ENCODE measurements at regions not wholly inside any gene's neighbourhood (a gene's known extent, or its start where the extent isn't known, plus 50 kb on each side); places are given as distances from the start of the nearest gene placed in this dataset.

DNA sequence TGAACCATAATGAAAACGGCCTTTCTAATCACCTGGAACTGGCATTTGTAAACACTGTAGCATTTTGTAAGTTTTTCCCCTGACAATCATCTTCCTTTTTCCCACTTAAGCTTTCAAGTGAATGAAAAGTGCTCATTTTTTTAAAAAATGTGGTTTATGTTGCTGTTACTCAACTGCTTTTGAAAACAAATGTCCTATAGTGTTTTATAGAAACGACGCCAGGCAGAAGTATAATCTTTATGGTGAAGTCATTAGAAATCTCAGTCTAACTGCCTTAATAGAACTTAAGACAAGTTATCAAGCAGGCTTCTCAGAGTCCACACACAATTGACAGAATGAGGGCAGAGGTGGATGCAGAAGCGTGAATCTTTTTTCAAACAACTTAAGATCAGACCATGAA is 442.3 kb downstream of the KLF12 start:
- H3K9ac ChIP-seq (ENCODE audit: insufficient read length) = no peak overlapping the region
- H3K36me3 ChIP-seq (ENCODE audit: insufficient read depth, low read length) = no peaks in the 10 kb centered on the region
- TF ChIP-seq POLR2AphosphoS5 (IDR thresholded peaks at IDR 0.05; ENCODE audit: borderline replicate concordance, low read depth, low read length) (no peak), FOXP2 (optimal IDR thresholded peaks at IDR 0.05; ENCODE audit: control extremely low read depth, extremely low read length, insufficient read depth) (no peak), EZH2 (IDR thresholded peaks at IDR 0.05) (no peak)

GRCh38 chr13:73687929-73688328 is 446.3 kb downstream of the KLF12 start:
- no peaks in the 10 kb centered on the region for H3K36me3 ChIP-seq (ENCODE audit: insufficient read depth, low read length)
- TF ChIP-seq POLR2AphosphoS5 (IDR thresholded peaks at IDR 0.05; ENCODE audit: borderline replicate concordance, low read depth, low read length) (no peak), FOXP2 (optimal IDR thresholded peaks at IDR 0.05; ENCODE audit: control extremely low read depth, extremely low read length, insufficient read depth) (no peak), EZH2 (IDR thresholded peaks at IDR 0.05) (no peak)
- DNase-seq (ENCODE audit: low read depth, low spot score) = no peak
- no peak overlapping the region for H3K9ac ChIP-seq (ENCODE audit: insufficient read length)
- no peak overlapping the region for H3K4me3 ChIP-seq
- no peaks in the 10 kb centered on the region for H3K9me3 ChIP-seq (ENCODE audit: low read depth, low read length)
- H3K27ac ChIP-seq = no peak overlapping the region

More for the DNA sequence above, 442.3 kb downstream of the KLF12 start:
- no peak for DNase-seq (ENCODE audit: low read depth, low spot score)
- H3K4me3 ChIP-seq = no peak overlapping the region
- H3K9me3 ChIP-seq (ENCODE audit: low read depth, low read length) = no peaks in the 10 kb centered on the region
- no peak overlapping the region for H3K27ac ChIP-seq

DNA sequence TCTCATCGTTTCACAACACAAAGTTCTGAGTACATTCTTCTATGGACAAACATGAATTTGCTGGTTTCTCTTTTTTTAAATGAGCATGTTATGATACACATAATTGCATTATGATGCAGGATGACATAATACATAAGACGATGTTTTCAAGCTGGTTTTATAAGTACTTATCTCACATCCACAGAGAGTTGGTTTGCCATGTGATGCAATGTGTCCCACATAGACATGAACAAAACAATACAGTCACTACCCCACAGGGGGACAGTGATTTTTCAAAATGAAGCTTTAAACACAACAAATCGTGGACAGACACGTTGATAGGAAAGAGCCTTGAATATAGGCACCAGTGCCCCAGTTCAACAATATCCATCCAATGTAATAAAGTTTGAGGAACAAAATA is 447.1 kb downstream of the KLF12 start:
- TF ChIP-seq POLR2AphosphoS5 (IDR thresholded peaks at IDR 0.05; ENCODE audit: borderline replicate concordance, low read depth, low read length) (no peak), FOXP2 (optimal IDR thresholded peaks at IDR 0.05; ENCODE audit: control extremely low read depth, extremely low read length, insufficient read depth) (no peak), EZH2 (IDR thresholded peaks at IDR 0.05) (no peak)
- H3K4me3 ChIP-seq = no peak overlapping the region
- no peaks in the 10 kb centered on the region for H3K9me3 ChIP-seq (ENCODE audit: low read depth, low read length)
- no peak overlapping the region for H3K27ac ChIP-seq
- no peak overlapping the region for H3K9ac ChIP-seq (ENCODE audit: insufficient read length)
- DNase-seq (ENCODE audit: low read depth, low spot score) = no peak
- H3K36me3 ChIP-seq (ENCODE audit: insufficient read depth, low read length) = no peaks in the 10 kb centered on the region

- TF ChIP-seq FOXP2 (optimal IDR thresholded peaks at IDR 0.05; ENCODE audit: control extremely low read depth, extremely low read length, insufficient read depth) (no peak), EZH2 (IDR thresholded peaks at IDR 0.05) (no peak), POLR2AphosphoS5 (IDR thresholded peaks at IDR 0.05; ENCODE audit: borderline replicate concordance, low read depth, low read length) (no peak)
- no peaks in the 10 kb centered on the region for H3K36me3 ChIP-seq (ENCODE audit: insufficient read depth, low read length)
- H3K9me3 ChIP-seq (ENCODE audit: low read depth, low read length) = no peaks in the 10 kb centered on the region
- no peak overlapping the region for H3K9ac ChIP-seq (ENCODE audit: insufficient read length)
- no peak overlapping the region for H3K4me3 ChIP-seq
- DNase-seq (ENCODE audit: low read depth, low spot score) = no peak
- H3K27ac ChIP-seq = 0 out of 2 replicates have a peak overlapping the region, but pooled peaks have one; percentile 86
These were observed 449.5 kb downstream of the KLF12 start for GRCh38 chr13:73684750-73685149.

DNA sequence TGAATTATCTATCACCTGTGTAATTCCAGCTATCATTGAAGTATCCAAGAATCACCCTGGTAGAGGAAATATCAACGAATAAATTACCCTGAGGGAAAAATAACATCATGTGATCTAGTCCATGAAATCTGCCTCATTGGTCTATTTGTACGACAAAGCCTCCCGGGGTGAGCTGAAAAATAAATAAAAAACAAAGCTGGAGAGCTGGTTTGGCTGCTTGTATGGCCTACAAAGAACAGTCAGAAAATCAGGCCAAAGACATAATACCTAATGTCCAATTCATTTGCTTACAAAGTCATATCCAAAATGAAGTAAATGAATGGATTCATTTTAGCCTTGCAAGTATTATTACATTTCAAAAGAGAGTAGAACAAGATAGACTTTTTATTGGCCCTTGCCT is 449.9 kb downstream of the KLF12 start:
- TF ChIP-seq FOXP2 (optimal IDR thresholded peaks at IDR 0.05; ENCODE audit: control extremely low read depth, extremely low read length, insufficient read depth) = no peak
- TF ChIP-seq EZH2 (IDR thresholded peaks at IDR 0.05) = no peak
- no peak for TF ChIP-seq POLR2AphosphoS5 (IDR thresholded peaks at IDR 0.05; ENCODE audit: borderline replicate concordance, low read depth, low read length)
- no peak for DNase-seq (ENCODE audit: low read depth, low spot score)
- Histone ChIP-seq H3K36me3 (ENCODE audit: insufficient read depth, low read length) (no peaks in the 10 kb centered on the region), H3K27ac (peak overlapping the region; percentile 86), H3K4me3 (no peak overlapping the region), H3K9me3 (ENCODE audit: low read depth, low read length) (no peaks in the 10 kb centered on the region), H3K9ac (ENCODE audit: insufficient read length) (no peak overlapping the region)

DNA sequence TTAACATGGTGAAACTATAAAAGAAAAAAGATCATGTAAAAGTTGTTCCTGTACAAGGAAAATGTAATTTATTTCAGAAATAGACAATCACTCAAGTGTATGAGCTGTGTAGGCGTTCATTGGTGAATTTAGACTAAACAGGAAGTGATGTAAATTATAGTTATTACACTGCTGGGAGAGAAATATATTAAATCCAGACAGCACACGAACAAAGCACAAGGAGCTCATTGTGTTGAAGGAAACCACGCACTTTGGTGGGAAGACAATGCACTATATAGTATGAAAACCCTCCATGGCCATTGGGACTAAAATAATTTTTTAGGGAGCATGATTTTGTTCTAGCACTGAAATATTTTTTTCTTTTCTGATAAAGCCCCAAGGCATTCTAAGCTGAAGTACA is 450.5 kb downstream of the KLF12 start:
- Histone ChIP-seq H3K36me3 (ENCODE audit: insufficient read depth, low read length) (no peaks in the 10 kb centered on the region), H3K9ac (ENCODE audit: insufficient read length) (no peak overlapping the region), H3K4me3 (no peak overlapping the region), H3K27ac (peak overlapping the region; percentile 86), H3K9me3 (ENCODE audit: low read depth, low read length) (no peaks in the 10 kb centered on the region)
- TF ChIP-seq FOXP2 (optimal IDR thresholded peaks at IDR 0.05; ENCODE audit: control extremely low read depth, extremely low read length, insufficient read depth) (no peak), EZH2 (IDR thresholded peaks at IDR 0.05) (no peak), POLR2AphosphoS5 (IDR thresholded peaks at IDR 0.05; ENCODE audit: borderline replicate concordance, low read depth, low read length) (no peak)
- DNase-seq (ENCODE audit: low read depth, low spot score) = no peak

DNA sequence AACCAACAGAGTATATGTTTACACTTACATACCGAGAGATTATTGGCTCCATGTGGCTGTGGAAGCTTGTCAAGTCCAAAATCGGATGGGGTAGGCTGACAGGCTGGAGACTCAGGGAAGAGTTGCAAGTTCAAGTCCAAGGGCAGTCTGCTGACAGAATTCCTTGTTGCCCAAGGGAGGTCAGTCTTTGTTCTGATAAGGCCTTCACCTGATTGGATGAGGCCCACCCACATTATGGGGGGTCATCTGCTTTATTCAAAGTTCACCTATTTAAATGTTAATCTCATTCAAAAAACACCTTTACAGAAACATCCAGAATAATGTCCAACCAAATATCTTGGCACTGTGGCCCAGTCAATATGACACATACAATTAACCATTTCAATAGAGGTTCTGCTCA is 452.4 kb downstream of the KLF12 start:
- Histone ChIP-seq H3K36me3 (ENCODE audit: insufficient read depth, low read length) (no peaks in the 10 kb centered on the region), H3K4me3 (no peak overlapping the region), H3K9ac (ENCODE audit: insufficient read length) (no peak overlapping the region), H3K9me3 (ENCODE audit: low read depth, low read length) (no peaks in the 10 kb centered on the region), H3K27ac (no peak overlapping the region)
- DNase-seq (ENCODE audit: low read depth, low spot score) = no peak
- TF ChIP-seq FOXP2 (optimal IDR thresholded peaks at IDR 0.05; ENCODE audit: control extremely low read depth, extremely low read length, insufficient read depth) (no peak), POLR2AphosphoS5 (IDR thresholded peaks at IDR 0.05; ENCODE audit: borderline replicate concordance, low read depth, low read length) (no peak), EZH2 (IDR thresholded peaks at IDR 0.05) (no peak)

DNA sequence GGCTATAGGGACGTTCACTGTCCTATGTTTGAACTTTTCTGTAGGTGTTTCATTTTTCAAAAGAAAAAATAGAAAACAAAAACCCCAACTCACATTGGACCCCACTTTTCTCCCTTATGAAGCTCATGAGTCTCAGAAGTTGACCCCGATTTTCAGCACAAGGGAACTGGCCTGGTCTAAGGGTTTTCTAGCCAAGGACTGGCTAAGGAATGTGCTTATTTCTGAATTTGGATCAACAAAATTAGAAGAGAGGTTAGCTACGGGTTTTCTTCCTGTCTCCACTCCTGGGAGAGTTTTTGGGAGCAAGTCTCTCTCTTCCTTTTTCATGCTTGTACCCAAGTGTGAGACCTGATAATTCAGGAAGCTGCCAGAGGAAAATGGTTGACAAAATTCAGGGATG is 453.2 kb downstream of the KLF12 start:
- no peaks in the 10 kb centered on the region for H3K36me3 ChIP-seq (ENCODE audit: insufficient read depth, low read length)
- H3K27ac ChIP-seq = no peak overlapping the region
- no peak for DNase-seq (ENCODE audit: low read depth, low spot score)
- H3K9ac ChIP-seq (ENCODE audit: insufficient read length) = no peak overlapping the region
- no peak for TF ChIP-seq POLR2AphosphoS5 (IDR thresholded peaks at IDR 0.05; ENCODE audit: borderline replicate concordance, low read depth, low read length)
- TF ChIP-seq EZH2 (IDR thresholded peaks at IDR 0.05) = no peak
- no peak for TF ChIP-seq FOXP2 (optimal IDR thresholded peaks at IDR 0.05; ENCODE audit: control extremely low read depth, extremely low read length, insufficient read depth)
- no peaks in the 10 kb centered on the region for H3K9me3 ChIP-seq (ENCODE audit: low read depth, low read length)
- no peak overlapping the region for H3K4me3 ChIP-seq

GRCh38 chr13:73677048-73677601 is 457.1 kb downstream of the KLF12 start:
- TF ChIP-seq FOXP2 (optimal IDR thresholded peaks at IDR 0.05; ENCODE audit: control extremely low read depth, extremely low read length, insufficient read depth) = no peak
- no peak for TF ChIP-seq POLR2AphosphoS5 (IDR thresholded peaks at IDR 0.05; ENCODE audit: borderline replicate concordance, low read depth, low read length)
- no peak for TF ChIP-seq EZH2 (IDR thresholded peaks at IDR 0.05)
- peak; percentile 51 for DNase-seq (ENCODE audit: low read depth, low spot score)

More at GRCh38 chr13:73677048-73677601, 457.1 kb downstream of the KLF12 start:
- H3K9ac ChIP-seq (ENCODE audit: insufficient read length) = peak overlapping the region; percentile 60
- H3K27ac ChIP-seq = peak overlapping the region; percentile 92
- no peaks in the 10 kb centered on the region for H3K36me3 ChIP-seq (ENCODE audit: insufficient read depth, low read length)
- no peaks in the 10 kb centered on the region for H3K9me3 ChIP-seq (ENCODE audit: low read depth, low read length)
- H3K4me3 ChIP-seq = peak overlapping the region; percentile 51

Measured in SK-N-MC (cell line).